Right cardiac atrium (tissue), 5 donors: ENCODE measurements at regions not wholly inside any gene's neighbourhood (a gene's known extent, or its start where the extent isn't known, plus 50 kb on each side); places are given as distances from the start of the nearest gene placed in this dataset.
"Not testable (repeated sequence)": the region's sequence is repeated elsewhere in the genome, so short reads cannot be mapped to it uniquely, and the experiment has no call there.

Experiments
- ATAC-seq, 2 donors: fragments of 200-7000 bp; cut with Tn5 transposase; one replicate each; pipeline versions ENCODE4 v1.8.0 to v1.9.1; 2020; ENCODE audit warnings: moderate library complexity in 2 of 2, mild to moderate bottlenecking in 1 of 2
- DNase-seq, 3 donors: peaks; one replicate each; pipeline ENCODE4 v3.0.0-alpha.2; 2020
- H3K27ac ChIP-seq: one replicate; pipeline ENCODE4 v1.5.1; 2013; ENCODE audit warnings: mild to moderate bottlenecking, low read length, control low read depth, moderate library complexity
- H3K27me3 ChIP-seq: one replicate; pipeline ENCODE4 v1.6.1; 2013; ENCODE audit not compliant: control insufficient read depth, insufficient read depth
- H3K4me1 ChIP-seq: one replicate; pipeline ENCODE4 v1.6.1; 2013; ENCODE audit warnings: low read length; ENCODE audit not compliant: control insufficient read depth, insufficient read depth
- H3K4me3 ChIP-seq: one replicate; pipeline ENCODE4 v1.5.1; 2013; ENCODE audit warnings: low read length, control low read depth
- H3K9me3 ChIP-seq: one replicate; pipeline ENCODE4 v1.6.1; 2013; ENCODE audit warnings: low read length; ENCODE audit not compliant: control insufficient read depth
- WGBS: extraction: QIAGEN DNeasy Blood & Tissue Kit; methylation state at CpG from one replicate; pipeline ENCODE4 v1.1.7; 2013; 5-methylcytosine and 5-hydroxymethylcytosine counted together
- intact Hi-C, 4 donors: fragments of 100-400 bp; cut with DNase I; formaldehyde crosslinking; loops; one replicate each; pipeline versions ENCODE4 v1.11.0 to v1.14.0; 2022 to 2023
- donor health status: healthy with polysubstance abuse.
- donor health status: DM: no; HTN: yes; CAD: no.
- donor health status: DM: no; HTN: no; CAD: no.
- donor health status: DM: no; HTN: yes; CAD: no; lungs with severe emphysema.
- donor health status: DM: yes; HTN: yes; CAD: no.

- Histone ChIP-seq H3K9me3 (no peaks in the 10 kb centered on the region), H3K27me3 (no peaks in the 10 kb centered on the region), H3K4me1 (no peaks in the 10 kb centered on the region), H3K4me3 (no peak overlapping the region), H3K27ac (no peak overlapping the region)
- DNase-seq (no peak), ATAC-seq (no peak)
- WGBS, result 88% methylated on average over 11 of the region's 11 CpGs
- intact Hi-C loops, result loop anchor here in 1 of 4 donors (10.0 kb wide), 1 partner anchor 423 kb away; no protein-coding TSS in a partner anchor
Measured at GRCh38 chr10:78222096-78222790, 188.6 kb downstream of the RPS24 start.

GRCh38 chr10:78223088-78223487, 189.4 kb downstream of the RPS24 start:
- Histone ChIP-seq H3K27ac (no peak overlapping the region), H3K4me3 (no peak overlapping the region), H3K4me1 (no peaks in the 10 kb centered on the region), H3K27me3 (no peaks in the 10 kb centered on the region), H3K9me3 (no peaks in the 10 kb centered on the region)
- intact Hi-C loops, result loop anchor here in 1 of 4 donors (10.0 kb wide), 1 partner anchor 422 kb away; no protein-coding TSS in a partner anchor
- ATAC-seq, result no peak
- 70% methylated on average over 7 of the region's 7 CpGs for WGBS
- no peak for DNase-seq

- DNase-seq (no peak), ATAC-seq (no peak)
- Histone ChIP-seq H3K27me3 (no peaks in the 10 kb centered on the region), H3K4me1 (no peaks in the 10 kb centered on the region), H3K9me3 (no peaks in the 10 kb centered on the region), H3K4me3 (no peak overlapping the region), H3K27ac (no peak overlapping the region)
- 85% methylated on average over 6 of the region's 6 CpGs for WGBS
- intact Hi-C loops, result loop anchor here in 1 of 4 donors (10.0 kb wide), 1 partner anchor 420 kb away; no protein-coding TSS in a partner anchor
Measured at GRCh38 chr10:78224602-78225001, 190.9 kb downstream of the RPS24 start.

GRCh38 chr10:78225594-78225993, 191.9 kb downstream of the RPS24 start:
- no peaks in the 10 kb centered on the region for H3K4me1 ChIP-seq
- WGBS, result 94% methylated on average over 10 of the region's 10 CpGs
- no peak overlapping the region for H3K4me3 ChIP-seq
- ATAC-seq (no peak), DNase-seq (no peak)
- intact Hi-C loops, result loop anchor here in 1 of 4 donors (10.0 kb wide), 1 partner anchor 419 kb away; no protein-coding TSS in a partner anchor
- no peak overlapping the region for H3K27ac ChIP-seq
- H3K9me3 ChIP-seq, result no peaks in the 10 kb centered on the region
- H3K27me3 ChIP-seq, result no peaks in the 10 kb centered on the region

GRCh38 chr10:78229489-78229888, 195.8 kb downstream of the RPS24 start:
- Histone ChIP-seq H3K9me3 (no peaks in the 10 kb centered on the region), H3K4me1 (peaks cover 3% of the 10 kb centered on the region), H3K27ac (no peak overlapping the region), H3K27me3 (no peaks in the 10 kb centered on the region), H3K4me3 (no peak overlapping the region)
- intact Hi-C loops, result loop anchor here in 1 of 4 donors (10.0 kb wide), 1 partner anchor 415 kb away; no protein-coding TSS in a partner anchor
- ATAC-seq (no peak), DNase-seq (no peak)
- WGBS, result 82% methylated on average over 9 of the region's 9 CpGs

GRCh38 chr10:78229950-78230675, 196.4 kb downstream of the RPS24 start:
- ATAC-seq, result no peak
- intact Hi-C loops, result loop anchor here in 1 of 4 donors (10.0 kb wide), 1 partner anchor 415 kb away; no protein-coding TSS in a partner anchor
- WGBS, result 76% methylated on average over 5 of the region's 5 CpGs
- Histone ChIP-seq H3K9me3 (no peaks in the 10 kb centered on the region), H3K4me3 (no peak overlapping the region), H3K27ac (no peak overlapping the region), H3K4me1 (peaks cover 3% of the 10 kb centered on the region), H3K27me3 (no peaks in the 10 kb centered on the region)
- no peak for DNase-seq

GRCh38 chr10:78231327-78231726, 197.7 kb downstream of the RPS24 start:
- Histone ChIP-seq H3K27ac (no peak overlapping the region), H3K27me3 (no peaks in the 10 kb centered on the region), H3K4me3 (no peak overlapping the region), H3K4me1 (peaks cover 3% of the 10 kb centered on the region), H3K9me3 (no peaks in the 10 kb centered on the region)
- DNase-seq, result no peak
- ATAC-seq, result no peak
- intact Hi-C loops, result no loop called here
- WGBS, result 82% methylated on average over 5 of the region's 5 CpGs

GRCh38 chr10:78231939-78232338, 198.3 kb downstream of the RPS24 start:
- peaks cover 3% of the 10 kb centered on the region for H3K4me1 ChIP-seq
- H3K9me3 ChIP-seq, result no peaks in the 10 kb centered on the region
- ATAC-seq (peak; percentile 58 to 70), DNase-seq (peak in 1 of 3 donors; percentile 69)
- H3K27me3 ChIP-seq, result no peaks in the 10 kb centered on the region
- 38% methylated on average over 4 of the region's 4 CpGs for WGBS
- intact Hi-C loops, result no loop called here
- peak overlapping the region; percentile 42 for H3K27ac ChIP-seq
- H3K4me3 ChIP-seq, result no peak overlapping the region

- Histone ChIP-seq H3K4me3 (no peak overlapping the region), H3K9me3 (no peaks in the 10 kb centered on the region), H3K27ac (no peak overlapping the region), H3K27me3 (no peaks in the 10 kb centered on the region), H3K4me1 (peaks cover 3% of the 10 kb centered on the region)
- 79% methylated on average over 7 of the region's 7 CpGs for WGBS
- ATAC-seq, result no peak
- intact Hi-C loops, result no loop called here
- DNase-seq, result no peak
Measured at GRCh38 chr10:78236416-78237015, 202.9 kb downstream of the RPS24 start.

GRCh38 chr10:78237951-78238350, 204.3 kb downstream of the RPS24 start:
- H3K4me3 ChIP-seq, intact Hi-C loops, H3K27ac ChIP-seq, H3K9me3 ChIP-seq, ATAC-seq, H3K4me1 ChIP-seq, H3K27me3 ChIP-seq, DNase-seq: not testable (repeated sequence)
- WGBS, result 65% methylated on average over 5 of the region's 5 CpGs

GRCh38 chr10:78247266-78247665, 213.6 kb downstream of the RPS24 start:
- ATAC-seq (no peak), DNase-seq (no peak)
- Histone ChIP-seq H3K4me1 (no peaks in the 10 kb centered on the region), H3K27me3 (no peaks in the 10 kb centered on the region), H3K9me3 (no peaks in the 10 kb centered on the region), H3K27ac (no peak overlapping the region), H3K4me3 (no peak overlapping the region)
- WGBS, result 98% methylated on average over 2 of the region's 2 CpGs
- intact Hi-C loops, result no loop called here
